ENCODE measurements at regions not wholly inside any gene's neighbourhood (a gene's known extent, or its start where the extent isn't known, plus 50 kb on each side); places are given as distances from the start of the nearest gene placed in this dataset.
"Not testable (repeated sequence)": the region's sequence is repeated elsewhere in the genome, so short reads cannot be mapped to it uniquely, and the experiment has no call there.

DNA sequence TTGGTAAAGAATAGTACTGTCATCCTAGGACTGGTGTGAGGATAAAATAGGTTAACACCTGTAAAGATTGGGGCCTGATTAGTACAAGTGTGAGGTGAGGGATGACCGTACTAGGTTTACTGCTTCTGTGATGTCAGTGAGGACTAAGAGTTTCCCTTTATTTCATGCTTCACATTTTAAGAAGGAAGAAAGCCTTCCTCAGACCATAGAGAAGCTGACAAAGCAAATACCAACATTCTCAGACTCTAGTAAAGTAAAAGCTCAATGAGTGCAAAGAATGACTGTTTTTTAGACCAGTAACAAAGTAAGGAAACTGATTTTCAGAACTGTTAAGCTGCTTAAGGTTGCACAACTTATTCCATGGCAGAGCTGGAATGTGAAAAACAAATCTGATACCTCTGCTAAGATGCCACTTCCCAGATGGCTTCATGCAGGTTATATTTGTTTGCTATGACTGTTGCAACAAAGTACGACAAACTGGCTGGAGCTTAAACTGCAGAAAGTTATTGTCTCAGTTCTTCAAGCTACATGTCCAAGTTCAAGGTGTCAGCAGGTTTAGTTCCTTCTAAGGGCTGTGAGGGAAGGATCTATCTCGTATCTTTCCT, 354.9 kb downstream of the RSL24D1 start:
- peak; percentile 26 for DNase-seq (ENCODE audit: low spot score)

DNA sequence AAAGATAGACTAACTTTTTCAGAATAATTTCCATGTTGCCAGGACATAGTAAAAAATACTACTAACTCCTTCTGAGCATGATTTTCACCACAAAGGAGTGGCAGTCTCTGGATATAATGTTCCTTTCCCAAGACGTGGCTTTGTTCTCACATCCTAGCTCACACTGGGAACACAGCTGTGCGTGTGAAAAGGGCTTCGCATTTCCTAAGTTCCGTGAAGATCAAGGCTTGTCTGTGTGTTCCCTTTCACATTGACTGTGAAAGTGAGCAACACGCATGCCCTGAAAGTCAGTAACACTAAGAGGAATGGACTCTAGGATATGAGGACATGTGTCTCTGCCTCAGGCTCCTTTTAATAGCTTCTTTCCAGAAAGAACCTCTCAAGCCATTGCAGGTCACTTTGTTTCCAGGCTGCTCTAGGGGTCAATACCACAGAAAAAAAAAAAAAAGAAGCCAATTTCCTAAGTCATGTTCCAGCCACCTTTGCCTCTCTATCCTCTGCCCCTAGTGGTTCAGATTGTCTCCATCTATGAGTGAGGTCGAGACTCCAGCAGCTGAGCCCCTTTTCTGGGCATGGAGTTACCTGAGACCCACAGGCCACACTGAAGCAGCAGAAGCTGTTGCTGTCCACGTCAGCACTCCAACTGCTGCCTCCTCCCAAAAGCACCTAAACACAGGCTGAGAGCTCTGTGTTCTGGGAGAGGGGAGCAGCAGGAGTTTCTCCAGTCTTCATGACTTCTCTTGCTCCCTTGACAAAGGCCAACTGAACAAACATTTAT, 355.9 kb downstream of the RSL24D1 start:
- DNase-seq (ENCODE audit: low spot score), result no peak

DNA sequence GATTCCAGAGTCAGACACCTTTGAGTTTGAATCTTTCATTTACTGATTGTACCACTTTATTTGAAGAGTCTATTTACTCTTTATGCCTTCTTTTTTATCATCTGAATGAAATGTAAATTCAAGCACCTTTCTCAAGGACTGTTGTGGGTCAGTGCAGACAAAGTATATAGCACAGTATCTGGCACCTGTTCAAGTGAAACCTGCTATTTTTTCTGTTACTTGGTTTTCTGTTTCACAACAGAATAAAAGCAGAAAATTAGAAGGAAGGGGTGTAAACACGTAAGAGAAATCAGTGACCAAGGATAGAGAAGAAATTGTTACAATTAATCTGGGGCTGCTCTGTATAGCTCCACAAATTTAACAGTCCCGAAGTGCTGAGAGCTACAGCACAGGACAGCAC, 357.4 kb downstream of the RSL24D1 start:
- no peak for DNase-seq (ENCODE audit: low spot score)

GRCh38 chr15:54836052-54836795, 360.5 kb downstream of the RSL24D1 start:
- no peak for DNase-seq (ENCODE audit: low spot score)

DNA sequence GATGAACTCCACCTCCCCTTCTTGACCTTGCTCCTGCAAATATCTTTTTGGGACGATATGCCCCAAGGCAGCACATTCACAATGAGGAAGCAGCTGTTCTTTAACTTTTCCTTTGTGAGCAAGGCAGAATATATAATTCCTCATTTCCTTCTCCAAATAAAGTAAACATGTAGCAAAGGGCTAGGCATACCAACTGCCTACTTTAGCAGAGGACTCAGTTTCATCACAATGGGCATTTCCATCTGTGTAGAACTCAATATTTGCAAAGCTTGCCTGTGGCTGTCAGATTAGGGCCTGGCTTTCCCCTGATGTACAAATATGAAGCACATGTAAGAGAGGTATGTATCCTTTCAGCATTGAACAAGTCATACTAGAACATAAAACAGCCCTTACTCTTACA, 366.9 kb downstream of the RSL24D1 start:
- DNase-seq (ENCODE audit: low spot score), result no peak

DNA sequence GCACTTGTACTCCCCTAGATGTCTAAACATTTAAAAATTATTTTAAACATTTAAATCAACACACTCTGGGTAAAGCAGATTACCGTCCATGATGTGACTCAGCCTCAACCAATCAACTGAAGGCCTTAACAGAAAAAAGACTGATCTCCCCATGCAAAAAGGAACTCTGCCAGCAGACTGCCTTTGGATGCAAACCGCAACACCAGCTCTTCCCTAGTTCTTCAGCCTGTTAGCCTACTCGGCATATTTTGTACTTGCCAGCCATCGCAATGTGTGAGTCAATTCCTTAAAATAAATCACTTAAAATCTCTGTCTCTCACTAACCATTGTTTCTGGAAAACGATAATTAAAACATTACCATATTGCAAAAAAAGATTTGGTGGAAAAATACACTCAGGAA, 375.9 kb downstream of the RSL24D1 start:
- peak; percentile 77 for DNase-seq (ENCODE audit: low spot score)

GRCh38 chr15:54820098-54820497, 376.6 kb downstream of the RSL24D1 start:
- DNase-seq (ENCODE audit: low spot score), result peak; percentile 54

- DNase-seq (ENCODE audit: low spot score), result no peak
These were observed 380.3 kb downstream of the RSL24D1 start for GRCh38 chr15:54816401-54816800.

GRCh38 chr15:54815556-54815955, 381.2 kb downstream of the RSL24D1 start:
- DNase-seq (ENCODE audit: low spot score), result no peak

GRCh38 chr15:54812383-54812782, 384.4 kb downstream of the RSL24D1 start:
- no peak for DNase-seq (ENCODE audit: low spot score)

- no peak for DNase-seq (ENCODE audit: low spot score)
These were observed 386.2 kb downstream of the RSL24D1 start for GRCh38 chr15:54810496-54810895.

DNA sequence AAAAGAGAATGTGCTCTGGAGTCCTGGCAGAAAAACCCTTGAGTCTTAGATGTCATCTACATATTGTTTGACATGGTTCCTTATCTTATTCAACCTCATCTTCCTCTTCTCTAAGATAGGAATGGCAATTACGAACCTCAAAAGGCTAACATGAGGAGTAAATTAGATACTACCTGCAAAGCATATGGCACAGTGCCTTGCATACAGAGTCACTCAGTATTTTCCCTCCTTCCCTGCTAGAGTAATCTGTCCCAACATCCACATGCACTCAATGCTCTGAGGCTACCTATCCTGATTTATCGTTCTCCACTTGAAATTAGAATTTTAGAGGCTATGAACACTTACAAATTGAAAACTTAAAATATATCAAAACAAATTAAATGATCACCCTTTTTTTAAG, 386.7 kb downstream of the RSL24D1 start:
- no peak for DNase-seq (ENCODE audit: low spot score)

DNA sequence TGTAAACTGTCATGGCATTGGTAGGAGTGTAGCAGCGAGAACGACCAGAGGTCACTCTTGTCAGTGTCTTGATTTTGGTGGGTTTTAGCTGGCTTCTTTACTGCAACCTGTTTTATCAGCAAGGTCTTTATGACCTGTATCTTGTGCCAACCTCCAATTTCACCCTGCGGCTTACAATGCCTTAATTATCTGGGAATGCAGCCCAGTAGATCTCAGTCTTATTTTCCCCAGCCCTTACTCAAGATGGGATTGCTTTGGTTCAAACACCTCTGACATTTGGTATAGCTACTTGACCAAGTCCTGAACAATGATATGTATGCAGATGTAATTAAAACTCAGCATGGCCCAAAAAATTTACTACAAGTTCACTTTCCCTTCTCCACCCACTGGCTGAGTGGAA, 388.4 kb downstream of the RSL24D1 start:
- DNase-seq (ENCODE audit: low spot score), result no peak

GRCh38 chr15:54803987-54804386, 392.8 kb downstream of the RSL24D1 start:
- DNase-seq (ENCODE audit: low spot score), result no peak

DNA sequence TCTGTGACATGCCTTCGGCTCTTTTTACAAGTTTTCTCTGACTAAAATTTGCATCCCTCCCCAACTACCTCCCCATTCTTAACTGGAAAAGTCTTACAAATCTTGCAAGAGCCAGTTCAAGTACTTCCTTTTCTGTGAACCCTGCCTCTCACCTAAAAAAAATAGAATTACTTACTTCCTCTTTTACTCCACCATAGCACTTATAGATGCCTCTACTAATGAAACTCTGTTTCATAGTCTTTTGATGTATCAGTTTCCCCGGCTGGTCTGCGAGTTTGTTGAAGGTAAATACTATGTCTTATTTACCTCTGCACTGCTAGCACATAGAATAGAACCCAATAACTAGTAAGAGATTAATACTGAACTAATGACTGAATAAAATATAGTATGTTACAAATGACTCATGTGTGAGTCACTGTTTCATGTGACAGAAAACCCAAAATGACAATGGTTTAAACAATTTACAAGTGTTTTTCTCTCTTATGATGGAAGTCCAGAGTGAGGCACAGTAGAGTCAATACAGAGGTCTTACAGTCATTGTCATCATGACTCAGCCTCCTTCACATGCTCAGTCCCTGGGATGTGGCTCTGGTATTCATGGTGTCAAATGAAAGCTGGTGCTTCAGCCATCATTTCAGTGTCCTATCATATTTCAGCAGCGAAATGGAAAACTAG, 393.5 kb downstream of the RSL24D1 start:
- peak; percentile 52 for DNase-seq (ENCODE audit: low spot score)

- no peak for DNase-seq (ENCODE audit: low spot score)
These were observed 404.2 kb downstream of the RSL24D1 start for GRCh38 chr15:54792526-54792925.

DNA sequence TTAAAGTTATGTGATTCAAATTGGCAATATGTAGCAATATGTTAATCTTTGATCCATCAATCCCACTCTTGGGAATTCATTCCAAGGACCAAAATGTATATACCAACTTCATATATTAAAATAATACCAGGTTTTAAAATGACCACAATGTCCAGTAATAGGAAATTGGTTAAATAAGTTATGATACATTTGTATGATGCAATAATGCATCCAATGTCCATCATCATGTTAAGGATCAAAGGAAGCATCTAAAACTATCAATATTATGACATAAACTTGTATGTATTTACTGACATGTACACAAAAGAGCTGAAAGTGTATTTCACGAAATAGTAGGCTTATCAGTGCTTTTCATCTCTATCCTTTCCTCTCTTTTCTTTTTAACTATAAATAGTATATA, 406.0 kb downstream of the RSL24D1 start:
- DNase-seq (ENCODE audit: low spot score), result no peak

DNA sequence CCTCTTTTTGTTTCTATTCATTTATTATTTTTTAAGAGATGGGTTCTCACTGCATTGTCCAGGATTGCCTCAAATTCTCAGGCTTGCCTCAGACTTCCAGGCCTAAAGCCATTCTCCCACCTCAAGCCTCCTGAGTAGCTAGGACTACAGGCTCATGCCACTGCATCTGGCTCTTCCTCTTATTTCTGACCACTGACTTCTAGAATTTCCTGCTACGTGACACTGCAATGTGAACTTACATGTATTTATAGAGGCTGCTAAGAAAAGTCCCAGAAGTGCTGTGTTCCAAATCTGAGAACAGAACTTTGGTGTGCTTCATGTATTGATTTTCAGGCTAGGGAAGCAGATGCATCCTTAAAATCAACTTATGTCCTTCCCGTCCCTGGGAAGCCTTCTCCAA, 407.4 kb downstream of the RSL24D1 start:
- DNase-seq (ENCODE audit: low spot score), result peak; percentile 83

DNA sequence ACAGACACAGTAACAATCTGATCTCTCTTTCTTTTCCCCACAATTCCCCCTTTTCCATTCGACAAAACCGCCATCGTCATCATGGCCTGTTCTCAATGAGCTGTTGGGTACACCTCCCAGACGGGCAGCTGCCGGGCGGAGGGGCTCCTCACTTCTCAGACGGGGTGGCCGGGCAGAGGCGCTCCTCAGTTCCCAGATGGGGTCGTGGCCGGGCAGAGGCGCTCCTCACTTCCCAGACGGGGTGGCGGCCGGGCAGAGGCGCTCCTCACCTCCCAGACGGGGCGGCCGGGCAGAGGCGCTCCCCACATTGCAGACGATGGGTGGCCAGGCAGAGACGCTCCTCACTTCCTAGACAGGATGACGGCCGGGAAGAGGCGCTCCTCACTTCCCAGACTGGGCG, 415.5 kb downstream of the RSL24D1 start:
- not testable (repeated sequence) for DNase-seq (ENCODE audit: low spot score)

DNA sequence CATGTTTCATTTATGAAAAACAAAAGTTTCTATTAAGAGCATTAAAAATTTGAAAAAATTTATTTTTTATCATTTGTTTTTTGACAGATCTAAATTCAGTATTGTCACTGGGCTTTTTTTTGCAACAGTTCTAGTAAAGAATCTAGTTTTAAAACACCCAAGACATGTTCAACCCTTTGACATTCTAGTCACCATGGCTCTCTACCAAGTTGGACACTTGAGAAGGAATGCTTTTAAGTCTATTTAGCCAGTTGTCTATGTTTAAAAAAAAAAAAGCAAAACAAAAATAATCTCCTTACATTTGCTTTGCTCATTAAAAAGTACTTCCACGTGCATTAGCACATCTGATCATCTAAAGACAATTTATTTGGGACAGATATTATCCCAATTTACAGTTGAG, 417.5 kb downstream of the RSL24D1 start:
- DNase-seq (ENCODE audit: low spot score), result no peak

DNA sequence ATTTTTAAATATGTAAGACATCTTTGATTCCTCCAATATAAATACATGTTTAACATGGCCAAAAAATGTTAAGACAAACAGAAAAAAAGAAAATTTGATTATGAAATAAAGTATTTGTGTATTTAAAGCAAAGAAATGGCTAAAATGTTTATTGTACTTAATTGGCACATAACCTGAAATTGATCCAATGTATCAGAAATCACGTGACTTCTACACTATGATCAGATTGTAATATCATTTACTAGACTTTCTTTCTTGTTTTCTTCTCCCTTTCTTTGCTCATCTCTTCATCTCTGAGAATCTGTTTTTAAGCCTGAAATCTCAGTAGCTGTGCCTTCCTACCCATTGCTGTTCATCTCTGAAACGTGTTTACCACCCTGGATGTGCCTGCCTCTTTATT, 420.3 kb downstream of the RSL24D1 start:
- DNase-seq (ENCODE audit: low spot score), result no peak

DNA sequence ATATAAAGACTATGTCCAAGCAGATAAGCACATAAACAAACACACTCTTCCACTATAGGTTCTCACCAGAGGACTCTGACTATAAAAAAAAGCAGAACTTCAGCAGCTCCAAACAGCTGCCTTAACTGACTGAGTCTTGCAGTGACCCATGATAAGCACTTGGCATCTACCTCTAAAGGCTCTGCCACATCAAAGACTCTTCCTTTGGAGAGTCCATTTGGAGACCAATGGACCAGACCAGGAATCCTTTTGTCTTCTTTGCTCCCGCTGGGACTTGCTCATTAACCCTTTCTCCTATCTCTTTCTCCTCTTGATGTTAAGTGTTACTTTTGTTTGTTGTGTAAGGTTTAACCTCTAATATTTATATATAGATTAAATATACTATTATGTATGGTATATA, 424.1 kb downstream of the RSL24D1 start:
- DNase-seq (ENCODE audit: low spot score), result no peak

DNA sequence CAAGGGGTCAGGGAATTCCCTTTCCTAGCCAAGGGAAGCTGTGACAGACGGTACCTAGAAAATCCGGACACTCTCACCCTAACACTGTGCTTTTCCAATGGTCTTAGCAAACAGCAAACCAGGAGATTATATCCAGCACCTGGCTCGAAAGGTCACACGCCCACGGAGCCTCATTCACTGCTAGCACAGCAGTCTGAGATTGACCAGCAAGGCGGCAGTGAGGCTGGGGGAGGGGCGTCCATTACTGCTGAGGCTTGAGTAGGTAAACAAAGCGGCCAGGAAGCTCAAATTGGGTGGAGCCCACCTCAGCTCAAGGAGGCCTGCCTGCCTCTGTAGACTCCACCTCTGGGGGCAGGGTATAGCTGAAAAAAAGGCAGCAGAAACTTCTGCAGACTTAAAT, 447.3 kb downstream of the RSL24D1 start:
- DNase-seq (ENCODE audit: low spot score), result not testable (repeated sequence)
